Esophagus muscularis mucosa (tissue), 3 donors: ENCODE measurements at regions not wholly inside any gene's neighbourhood (a gene's known extent, or its start where the extent isn't known, plus 50 kb on each side); places are given as distances from the start of the nearest gene placed in this dataset.

Experiments
- CTCF ChIP-seq, 3 experiments: fragments of 200-600 bp in 2 of 3; fragments of 450-650 bp in 1 of 3; sonication (generic) in 2 of 3; IDR thresholded peaks; one replicate each; pipeline ENCODE4 v1.5.1; 2017 to 2019; ENCODE audit warnings: antibody characterized with exemption in 3 of 3, mild to moderate bottlenecking in 2 of 3, moderate library complexity in 1 of 3
- EP300 ChIP-seq: sonication (generic); formaldehyde crosslinking; IDR thresholded peaks from one replicate; pipeline ENCODE4 v1.6.1; 2017; ENCODE audit warnings: antibody characterized with exemption

DNA sequence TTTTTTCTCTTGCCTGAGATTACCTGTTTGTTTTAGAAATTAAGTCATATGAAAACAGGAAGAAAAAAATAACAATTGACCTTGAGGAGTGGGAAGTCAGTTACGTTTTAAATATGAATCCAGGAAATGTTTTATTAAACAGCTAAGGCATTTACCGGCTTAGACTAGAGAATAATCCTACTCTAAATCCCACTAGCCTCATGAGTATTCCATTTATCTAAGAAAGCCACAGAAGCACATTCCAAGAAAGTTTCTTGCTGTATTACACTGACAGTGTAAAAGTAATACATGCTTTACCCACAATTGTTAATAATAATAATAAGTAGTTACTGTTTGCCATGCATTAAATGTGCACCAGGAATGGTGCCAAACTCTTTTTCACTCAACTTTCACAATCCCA is 90.9 kb downstream of the BMP4 start:
- TF ChIP-seq CTCF (IDR thresholded peaks at IDR 0.05) (no peak), EP300 (no peak)
